Fibroblast of upper back skin (primary cell): ENCODE measurements at regions not wholly inside any gene's neighbourhood (a gene's known extent, or its start where the extent isn't known, plus 50 kb on each side); places are given as distances from the start of the nearest gene placed in this dataset.

Experiments used
- DNase-seq: peaks from one replicate; pipeline ENCODE4 v3.0.0-alpha.2; 2013

- DNase-seq = peak; percentile 81
Measured at GRCh38 chr22:27019827-27020226, 362.4 kb downstream of the MIAT start.

GRCh38 chr22:27022274-27022895 is 365.0 kb downstream of the MIAT start:
- DNase-seq = peak; percentile 29

GRCh38 chr22:27022896-27023361 is 365.5 kb downstream of the MIAT start:
- no peak for DNase-seq

GRCh38 chr22:27023591-27023990 is 366.2 kb downstream of the MIAT start:
- no peak for DNase-seq

GRCh38 chr22:27024982-27025381 is 367.6 kb downstream of the MIAT start:
- no peak for DNase-seq

- no peak for DNase-seq
Measured at GRCh38 chr22:27028093-27028492, 370.7 kb downstream of the MIAT start.

GRCh38 chr22:27029584-27030130 is 372.3 kb downstream of the MIAT start:
- no peak for DNase-seq

- no peak for DNase-seq
Measured at GRCh38 chr22:27032091-27032761, 374.8 kb downstream of the MIAT start.

- no peak for DNase-seq
Measured at GRCh38 chr22:27041745-27042310, 384.4 kb downstream of the MIAT start.

GRCh38 chr22:27043262-27043661 is 385.9 kb downstream of the MIAT start:
- no peak for DNase-seq

GRCh38 chr22:27045103-27045947 is 387.9 kb downstream of the MIAT start:
- DNase-seq = peak; percentile 86

GRCh38 chr22:27046086-27046485 is 388.7 kb downstream of the MIAT start:
- DNase-seq = peak; percentile 10

- no peak for DNase-seq
Measured at GRCh38 chr22:27046603-27047002, 389.2 kb downstream of the MIAT start.

- DNase-seq = no peak
Measured at GRCh38 chr22:27050771-27051170, 393.4 kb downstream of the MIAT start.

GRCh38 chr22:27051407-27051806 is 394.0 kb downstream of the MIAT start:
- DNase-seq = no peak

GRCh38 chr22:27057717-27058116 is 400.3 kb downstream of the MIAT start:
- no peak for DNase-seq

- DNase-seq = no peak
Measured at GRCh38 chr22:27060190-27060589, 402.8 kb downstream of the MIAT start.

GRCh38 chr22:27062910-27063309 is 405.5 kb downstream of the MIAT start:
- DNase-seq = no peak

GRCh38 chr22:27063406-27063805 is 406.0 kb downstream of the MIAT start:
- peak; percentile 21 for DNase-seq

GRCh38 chr22:27063841-27064240 is 406.5 kb downstream of the MIAT start:
- no peak for DNase-seq

GRCh38 chr22:27064386-27064785 is 407.0 kb downstream of the MIAT start:
- DNase-seq = no peak

- no peak for DNase-seq
Measured at GRCh38 chr22:27065279-27065678, 407.9 kb downstream of the MIAT start.

- DNase-seq = no peak
Measured at GRCh38 chr22:27066856-27067255, 409.5 kb downstream of the MIAT start.
